ENCODE measurements at regions not wholly inside any gene's neighbourhood (a gene's known extent, or its start where the extent isn't known, plus 50 kb on each side); places are given as distances from the start of the nearest gene placed in this dataset.
A peak's percentile ranks its signal among the peaks of the same experiment; 100 is the strongest.

GRCh38 chr13:53560556-53560955, 531.9 kb downstream of the OLFM4 start:
- Mint-ChIP-seq H3K27ac (no peak overlapping the region), H3K9me3 (ENCODE audit: low read depth) (peaks cover 3% of the 10 kb centered on the region), H3K4me3 (ENCODE audit: low read depth) (no peak overlapping the region), H3K4me1 (ENCODE audit: low read depth) (no peaks in the 10 kb centered on the region), H3K27me3 (no peaks in the 10 kb centered on the region), H3K36me3 (ENCODE audit: insufficient read depth) (no peaks in the 10 kb centered on the region)
- DNase-seq (ENCODE audit: low spot score, unreplicated experiment), result no peak
- no peak for TF ChIP-seq CTCF (IDR thresholded peaks at IDR 0.05; ENCODE audit: unreplicated experiment)

- TF ChIP-seq CTCF (IDR thresholded peaks at IDR 0.05; ENCODE audit: unreplicated experiment), result no peak
- Mint-ChIP-seq H3K36me3 (ENCODE audit: insufficient read depth) (no peaks in the 10 kb centered on the region), H3K4me1 (ENCODE audit: low read depth) (no peaks in the 10 kb centered on the region), H3K27me3 (no peaks in the 10 kb centered on the region), H3K27ac (no peak overlapping the region), H3K9me3 (ENCODE audit: low read depth) (peaks cover 3% of the 10 kb centered on the region), H3K4me3 (ENCODE audit: low read depth) (no peak overlapping the region)
- DNase-seq (ENCODE audit: low spot score, unreplicated experiment), result no peak
Observed at GRCh38 chr13:53562419-53562818, 533.8 kb downstream of the OLFM4 start.

GRCh38 chr13:53568491-53568890, 539.9 kb downstream of the OLFM4 start:
- Mint-ChIP-seq H3K36me3 (ENCODE audit: insufficient read depth) (no peaks in the 10 kb centered on the region), H3K4me1 (ENCODE audit: low read depth) (no peaks in the 10 kb centered on the region), H3K4me3 (ENCODE audit: low read depth) (no peak overlapping the region), H3K9me3 (ENCODE audit: low read depth) (peaks cover 3% of the 10 kb centered on the region), H3K27me3 (no peaks in the 10 kb centered on the region), H3K27ac (peak overlapping the region; percentile 21)
- TF ChIP-seq CTCF (IDR thresholded peaks at IDR 0.05; ENCODE audit: unreplicated experiment), result no peak
- DNase-seq (ENCODE audit: low spot score, unreplicated experiment), result no peak

DNA sequence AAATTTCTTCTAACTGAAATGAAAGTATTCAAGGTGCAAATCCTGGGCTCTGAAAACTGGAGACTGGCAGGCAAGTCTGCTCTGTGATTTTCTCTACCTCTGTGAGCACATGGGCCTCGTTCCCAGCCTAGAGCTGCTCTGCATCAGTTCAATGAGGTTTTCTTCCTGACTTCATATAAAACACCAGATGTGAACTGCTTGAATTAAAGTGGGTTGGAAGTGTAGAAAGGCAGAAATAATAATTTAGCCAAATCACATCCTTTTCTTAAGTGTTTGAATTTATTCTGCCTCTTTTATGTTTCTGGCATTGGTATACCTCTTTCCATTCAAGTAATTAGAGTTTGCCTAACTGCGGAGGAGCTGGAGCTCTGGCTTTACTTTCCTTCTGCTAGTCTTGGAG, 540.8 kb downstream of the OLFM4 start:
- Mint-ChIP-seq H3K27ac (no peak overlapping the region), H3K4me3 (ENCODE audit: low read depth) (no peak overlapping the region), H3K9me3 (ENCODE audit: low read depth) (no peaks in the 10 kb centered on the region), H3K27me3 (no peaks in the 10 kb centered on the region), H3K36me3 (ENCODE audit: insufficient read depth) (no peaks in the 10 kb centered on the region), H3K4me1 (ENCODE audit: low read depth) (no peaks in the 10 kb centered on the region)
- TF ChIP-seq CTCF (IDR thresholded peaks at IDR 0.05; ENCODE audit: unreplicated experiment), result no peak
- no peak for DNase-seq (ENCODE audit: low spot score, unreplicated experiment)

DNA sequence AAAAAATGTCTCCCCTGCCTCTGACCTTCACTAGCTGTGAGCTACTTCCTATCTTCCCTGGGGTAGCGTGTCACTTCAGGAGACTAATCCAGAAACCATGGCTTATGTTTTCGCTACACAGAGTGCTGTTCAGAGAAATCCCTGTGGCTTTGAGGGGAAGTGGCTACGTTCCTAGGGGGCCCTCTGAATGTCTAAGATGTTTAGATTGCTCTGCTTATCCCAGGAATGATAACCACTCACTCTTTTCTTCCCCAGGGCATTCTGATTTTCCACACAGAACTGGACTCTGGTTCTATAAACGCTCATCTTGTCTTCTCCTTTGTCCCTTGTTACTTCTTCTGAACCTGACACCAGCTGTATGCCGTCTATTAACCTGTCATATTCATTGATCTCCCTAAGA, 572.5 kb downstream of the OLFM4 start:
- TF ChIP-seq CTCF (IDR thresholded peaks at IDR 0.05; ENCODE audit: unreplicated experiment), result no peak
- peaks cover 1% of the 10 kb centered on the region for H3K36me3 Mint-ChIP-seq (ENCODE audit: insufficient read depth)
- H3K27ac Mint-ChIP-seq, result peak overlapping the region; percentile 9
- peaks cover 21% of the 10 kb centered on the region for H3K4me1 Mint-ChIP-seq (ENCODE audit: low read depth)
- H3K27me3 Mint-ChIP-seq, result no peaks in the 10 kb centered on the region
- H3K9me3 Mint-ChIP-seq (ENCODE audit: low read depth), result peaks cover 9% of the 10 kb centered on the region
- no peak for DNase-seq (ENCODE audit: low spot score, unreplicated experiment)
- no peak overlapping the region for H3K4me3 Mint-ChIP-seq (ENCODE audit: low read depth)
